Testis (tissue), 2 donors: ENCODE measurements at regions not wholly inside any gene's neighbourhood (a gene's known extent, or its start where the extent isn't known, plus 50 kb on each side); places are given as distances from the start of the nearest gene placed in this dataset.

Experiments used
- POLR2A ChIP-seq: fragments of 450-650 bp; IDR thresholded peaks from one replicate; pipeline ENCODE4 v1.6.1; 2017; ENCODE audit warnings: antibody characterized with exemption, mild to moderate bottlenecking, moderate library complexity
- TF ChIP-seq, protein P1 (sequence below), 3 experiments: fragments of 450-650 bp in 2 of 3; fragments of 200-600 bp in 1 of 3; sonication (generic) in 1 of 3; IDR thresholded peaks; one replicate each; pipeline ENCODE4 v1.5.1; 2016 to 2019; ENCODE audit warnings: antibody characterized with exemption in 3 of 3, mild to moderate bottlenecking in 2 of 3, moderate library complexity in 1 of 3

DNA sequence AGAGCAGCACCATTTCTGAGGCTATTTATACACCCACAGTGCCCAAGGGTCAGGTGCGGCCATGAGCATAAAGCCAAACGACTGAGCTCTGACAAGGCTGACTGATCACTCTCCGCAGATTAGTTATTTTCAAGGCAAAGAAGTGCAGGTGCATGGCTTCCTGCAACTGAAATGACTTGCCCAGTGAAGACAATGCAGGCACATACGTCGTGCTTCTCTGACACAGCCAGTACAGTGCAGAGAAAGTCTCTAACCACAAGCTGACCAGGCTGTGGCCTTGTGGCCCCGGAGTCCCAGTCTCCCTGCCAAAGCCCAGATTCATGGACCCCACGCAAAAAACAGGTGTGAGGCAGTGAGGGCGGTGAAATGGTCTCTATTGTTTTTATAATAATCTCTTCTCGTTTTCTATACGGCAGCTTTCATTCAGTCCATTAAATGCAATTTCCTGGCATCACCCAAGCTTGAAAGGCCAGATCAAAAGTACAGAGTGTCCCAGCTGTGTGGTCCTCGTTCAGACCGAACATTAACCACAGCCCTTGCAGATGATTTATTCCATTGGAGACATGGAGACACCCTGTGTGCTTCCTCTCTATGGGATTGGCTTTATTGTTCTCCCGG, 447.0 kb upstream of the ID2 start:
- TF ChIP-seq, protein P1, sequence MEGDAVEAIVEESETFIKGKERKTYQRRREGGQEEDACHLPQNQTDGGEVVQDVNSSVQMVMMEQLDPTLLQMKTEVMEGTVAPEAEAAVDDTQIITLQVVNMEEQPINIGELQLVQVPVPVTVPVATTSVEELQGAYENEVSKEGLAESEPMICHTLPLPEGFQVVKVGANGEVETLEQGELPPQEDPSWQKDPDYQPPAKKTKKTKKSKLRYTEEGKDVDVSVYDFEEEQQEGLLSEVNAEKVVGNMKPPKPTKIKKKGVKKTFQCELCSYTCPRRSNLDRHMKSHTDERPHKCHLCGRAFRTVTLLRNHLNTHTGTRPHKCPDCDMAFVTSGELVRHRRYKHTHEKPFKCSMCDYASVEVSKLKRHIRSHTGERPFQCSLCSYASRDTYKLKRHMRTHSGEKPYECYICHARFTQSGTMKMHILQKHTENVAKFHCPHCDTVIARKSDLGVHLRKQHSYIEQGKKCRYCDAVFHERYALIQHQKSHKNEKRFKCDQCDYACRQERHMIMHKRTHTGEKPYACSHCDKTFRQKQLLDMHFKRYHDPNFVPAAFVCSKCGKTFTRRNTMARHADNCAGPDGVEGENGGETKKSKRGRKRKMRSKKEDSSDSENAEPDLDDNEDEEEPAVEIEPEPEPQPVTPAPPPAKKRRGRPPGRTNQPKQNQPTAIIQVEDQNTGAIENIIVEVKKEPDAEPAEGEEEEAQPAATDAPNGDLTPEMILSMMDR (IDR thresholded peaks at IDR 0.05): no peak
- no peak for TF ChIP-seq POLR2A
